Bone marrow (tissue), 2 donors: ENCODE measurements at regions not wholly inside any gene's neighbourhood (a gene's known extent, or its start where the extent isn't known, plus 50 kb on each side); places are given as distances from the start of the nearest gene placed in this dataset.
"Not testable (repeated sequence)": the region's sequence is repeated elsewhere in the genome, so short reads cannot be mapped to it uniquely, and the experiment has no call there.

Experiments used
- DNase-seq, 2 donors: peaks; one replicate each; lab custom pipeline; 2025; lab: John Stamatoyannopoulos, UW

GRCh38 chr7:131047651-131048304, 279.9 kb upstream of the MKLN1 start:
- no peak for DNase-seq

GRCh38 chr7:131051304-131051703, 276.4 kb upstream of the MKLN1 start:
- DNase-seq, result no peak

GRCh38 chr7:131052285-131052904, 275.3 kb upstream of the MKLN1 start:
- DNase-seq, result no peak

- DNase-seq, result no peak
Observed at GRCh38 chr7:131056007-131056406, 271.7 kb upstream of the MKLN1 start.

GRCh38 chr7:131057015-131057793, 270.5 kb upstream of the MKLN1 start:
- peak in 1 of 2 donors; percentile 79 for DNase-seq

GRCh38 chr7:131057794-131058070, 269.9 kb upstream of the MKLN1 start:
- no peak for DNase-seq

GRCh38 chr7:131058561-131059288, 269.0 kb upstream of the MKLN1 start:
- not testable (repeated sequence) for DNase-seq

GRCh38 chr7:131059401-131059800, 268.3 kb upstream of the MKLN1 start:
- not testable (repeated sequence) for DNase-seq

GRCh38 chr7:131061158-131061557, 266.5 kb upstream of the MKLN1 start:
- DNase-seq, result no peak

GRCh38 chr7:131061818-131062217, 265.9 kb upstream of the MKLN1 start:
- DNase-seq, result no peak

- DNase-seq, result no peak
Observed at GRCh38 chr7:131066635-131067034, 261.0 kb upstream of the MKLN1 start.

GRCh38 chr7:131067220-131067619, 260.5 kb upstream of the MKLN1 start:
- DNase-seq, result no peak

GRCh38 chr7:131068604-131069021, 259.1 kb upstream of the MKLN1 start:
- DNase-seq, result no peak

GRCh38 chr7:131071786-131072504, 255.7 kb upstream of the MKLN1 start:
- peak in 1 of 2 donors; percentile 25 for DNase-seq

- DNase-seq, result no peak
Observed at GRCh38 chr7:131072505-131073091, 255.1 kb upstream of the MKLN1 start.

GRCh38 chr7:131074043-131074442, 253.6 kb upstream of the MKLN1 start:
- DNase-seq, result no peak

- DNase-seq, result no peak
Observed at GRCh38 chr7:131074585-131074984, 253.1 kb upstream of the MKLN1 start.

- DNase-seq, result no peak
Observed at GRCh38 chr7:131075406-131075805, 252.3 kb upstream of the MKLN1 start.

GRCh38 chr7:131076032-131076431, 251.6 kb upstream of the MKLN1 start:
- no peak for DNase-seq

GRCh38 chr7:131076711-131077181, 250.9 kb upstream of the MKLN1 start:
- no peak for DNase-seq

GRCh38 chr7:131077735-131078134, 249.9 kb upstream of the MKLN1 start:
- DNase-seq, result no peak
